H1 (cell line): ENCODE measurements at regions not wholly inside any gene's neighbourhood (a gene's known extent, or its start where the extent isn't known, plus 50 kb on each side); places are given as distances from the start of the nearest gene placed in this dataset.

ENCODE experiments used
- CTCF ChIA-PET: fragments of 300-600 bp; sonication (Branson Sonifier 250); formaldehyde crosslinking; loops from one replicate; lab custom pipeline; 2021; ENCODE audit not compliant: partially characterized antibody; lab: Charles Lee
- POLR2A ChIA-PET: fragments of 300-600 bp; sonication (Branson Sonifier 250); formaldehyde crosslinking; loops from one replicate; lab custom pipeline; 2021; ENCODE audit warnings: inconsistent platforms; ENCODE audit not compliant: partially characterized antibody; lab: Charles Lee
- DNase-seq, 2 experiments: peaks; one replicate each; pipeline versions ENCODE4 v3.0.0 to v3.0.0-alpha.2; 2010 to 2022; ENCODE audit warnings: low spot score in 2 of 2, low read depth in 1 of 2, mixed read lengths in 1 of 2
- FAIRE-seq: peaks from 2 replicates; lab custom pipeline; 2011; peaks lifted over from hg19 to GRCh38; lab: Jason Lieb, UNC
- H2AFZ ChIP-seq: 2 replicates; pipeline ENCODE4 v1.8.1; 2012; ENCODE audit warnings: low read length, inconsistent platforms
- H2AK5ac ChIP-seq: 2 replicates; pipeline ENCODE4 v1.6.1; 2013; ENCODE audit warnings: low read depth, low read length
- H2BK120ac ChIP-seq: replicated peaks from 2 replicates; pipeline ENCODE3; 2013; ENCODE audit warnings: low read depth, low read length, inconsistent platforms
- H2BK12ac ChIP-seq: 2 replicates; pipeline ENCODE4 v1.6.1; 2013; ENCODE audit warnings: low read depth, low read length
- H2BK15ac ChIP-seq: 2 replicates; pipeline ENCODE4 v1.6.1; 2013; ENCODE audit warnings: low read length
- H2BK20ac ChIP-seq: 2 replicates; pipeline ENCODE4 v1.6.1; 2013; ENCODE audit warnings: low read length
- H2BK5ac ChIP-seq: 2 replicates; pipeline ENCODE4 v1.6.1; 2013; ENCODE audit warnings: low read depth, low read length
- H3K14ac ChIP-seq: 2 replicates; pipeline ENCODE4 v1.6.1; 2013; ENCODE audit warnings: inconsistent platforms; ENCODE audit not compliant: insufficient read length
- H3K18ac ChIP-seq: 2 replicates; pipeline ENCODE4 v1.6.1; 2013; ENCODE audit warnings: low read length; ENCODE audit errors: extremely low read depth
- H3K23ac ChIP-seq: 2 replicates; pipeline ENCODE4 v1.6.1; 2013; ENCODE audit warnings: inconsistent platforms; ENCODE audit not compliant: insufficient read length
- H3K23me2 ChIP-seq: 2 replicates; pipeline ENCODE4 v1.6.1; 2013; ENCODE audit warnings: low read depth, low read length
- H3K27ac ChIP-seq: 2 replicates; pipeline ENCODE4 v1.6.1; 2011; ENCODE audit warnings: low read depth, low read length, inconsistent platforms
- H3K27me3 ChIP-seq, 4 experiments: replicated peaks in 1 of 4; 1 replicate in 1 of 4; 2 replicates in 3 of 4; pipeline versions ENCODE4 v1.6.1 to v1.8.1; 2011 to 2013; ENCODE audit warnings: low read length in 3 of 4, mild to moderate bottlenecking in 3 of 4, inconsistent platforms in 2 of 4, mixed read lengths in 2 of 4, moderate library complexity in 1 of 4; ENCODE audit not compliant: control insufficient read depth in 3 of 4, insufficient read depth in 3 of 4; ENCODE audit errors: extremely low read depth in 1 of 4
- H3K36me3 ChIP-seq, 4 experiments: 2 replicates each; pipeline versions ENCODE4 v1.6.1 to v1.8.1; 2011 to 2013; ENCODE audit warnings: mild to moderate bottlenecking in 4 of 4, low read length in 3 of 4, moderate library complexity in 2 of 4, control low read depth in 1 of 4, inconsistent platforms in 1 of 4; ENCODE audit not compliant: insufficient read depth in 4 of 4, control insufficient read depth in 2 of 4
- H3K4ac ChIP-seq: replicated peaks from 2 replicates; pipeline ENCODE3; 2013; ENCODE audit warnings: low read length, low read depth, mixed read lengths, inconsistent platforms; ENCODE audit not compliant: insufficient read length
- H3K4me1 ChIP-seq, 4 experiments: replicated peaks in 1 of 4; 1 replicate in 1 of 4; 2 replicates in 3 of 4; pipeline versions ENCODE4 v1.6.1 to v1.8.1; 2011 to 2013; ENCODE audit warnings: low read length in 3 of 4, inconsistent platforms in 2 of 4, mixed read lengths in 1 of 4; ENCODE audit not compliant: insufficient read depth in 4 of 4, control insufficient read depth in 3 of 4
- H3K4me2 ChIP-seq, 2 experiments: 2 replicates each; pipeline versions ENCODE4 v1.6.1 to v1.8.1; 2011 to 2013; ENCODE audit warnings: low read depth in 2 of 2, low read length in 2 of 2, control low read depth in 1 of 2, inconsistent platforms in 1 of 2, mild to moderate bottlenecking in 1 of 2; ENCODE audit not compliant: insufficient read depth in 1 of 2
- H3K4me3 ChIP-seq, 4 experiments: fragments of 200-600, 300-600 bp in 1 of 4; sonication (generic), shearing (Covaris generic), sonication (Bioruptor Twin) in 1 of 4; 2 replicates each; pipeline versions ENCODE4 v1.5.1 to v1.8.1; 2011 to 2016; ENCODE audit warnings: low read length in 4 of 4, low read depth in 3 of 4, control low read depth in 2 of 4, inconsistent platforms in 2 of 4, mild to moderate bottlenecking in 2 of 4, mixed read lengths in 1 of 4, moderate library complexity in 1 of 4; ENCODE audit not compliant: insufficient read depth in 2 of 4; ENCODE audit errors: extremely low read depth in 1 of 4
- H3K56ac ChIP-seq: replicated peaks from 2 replicates; pipeline ENCODE3; 2013; ENCODE audit warnings: low read depth, mild to moderate bottlenecking, mixed read lengths, low read length, inconsistent platforms; ENCODE audit not compliant: insufficient read length
- H3K79me1 ChIP-seq: 2 replicates; pipeline ENCODE4 v1.6.1; 2013; ENCODE audit warnings: low read depth, low read length, control low read depth
- H3K79me2 ChIP-seq, 2 experiments: 2 replicates each; pipeline versions ENCODE4 v1.6.1 to v1.8.1; 2012 to 2013; ENCODE audit warnings: low read length in 2 of 2, mild to moderate bottlenecking in 2 of 2, inconsistent platforms in 1 of 2; ENCODE audit not compliant: insufficient read depth in 2 of 2, control insufficient read depth in 1 of 2
- H3K9ac ChIP-seq, 4 experiments: replicated peaks in 1 of 4; 1 replicate in 1 of 4; 2 replicates in 3 of 4; pipeline versions ENCODE4 v1.6.1 to v1.8.1; 2011 to 2013; ENCODE audit warnings: low read depth in 3 of 4, low read length in 3 of 4, control low read depth in 2 of 4, mild to moderate bottlenecking in 2 of 4, moderate library complexity in 2 of 4, inconsistent platforms in 1 of 4; ENCODE audit errors: extremely low read depth in 1 of 4
- H3K9me3 ChIP-seq, 2 experiments: 2 replicates each; pipeline versions ENCODE4 v1.6.1 to v1.8.1; 2012 to 2013; ENCODE audit warnings: mild to moderate bottlenecking in 2 of 2, moderate library complexity in 2 of 2, control low read depth in 1 of 2, inconsistent platforms in 1 of 2, low read depth in 1 of 2, low read length in 1 of 2, mixed read lengths in 1 of 2; ENCODE audit not compliant: insufficient read depth in 2 of 2
- H4K20me1 ChIP-seq, 2 experiments: replicated peaks in 1 of 2; 2 replicates each; pipeline versions ENCODE3 to v1.8.1; 2011 to 2013; ENCODE audit warnings: inconsistent platforms in 2 of 2, low read length in 2 of 2, mild to moderate bottlenecking in 1 of 2; ENCODE audit not compliant: insufficient read depth in 2 of 2, control insufficient read depth in 1 of 2
- H4K5ac ChIP-seq: 2 replicates; pipeline ENCODE4 v1.6.1; 2013; ENCODE audit warnings: low read length, low read depth, mixed read lengths, inconsistent platforms; ENCODE audit not compliant: insufficient read length
- H4K8ac ChIP-seq: 2 replicates; pipeline ENCODE4 v1.8.0; 2013; ENCODE audit warnings: mild to moderate bottlenecking, moderate library complexity, low read length, inconsistent platforms; ENCODE audit not compliant: insufficient read depth; ENCODE audit errors: extremely low read depth
- H4K91ac ChIP-seq: replicated peaks from 2 replicates; pipeline ENCODE3; 2013; ENCODE audit warnings: low read length, mixed read lengths, inconsistent platforms; ENCODE audit not compliant: insufficient read length
- ASH2L ChIP-seq: fragments of 200-600, 300-600 bp; sonication (generic); IDR thresholded peaks from one replicate; pipeline ENCODE4 v1.7.1; 2017; ENCODE audit warnings: low read length
- CBX5 ChIP-seq: fragments of 300-800, 300-1000 bp; sonication (generic); IDR thresholded peaks from 2 replicates; pipeline ENCODE4 v1.7.1; 2016; ENCODE audit warnings: antibody characterized with exemption, low read length, low read depth
- CBX8 ChIP-seq: fragments of 300-800, 300-1000 bp; sonication (generic); IDR thresholded peaks from 2 replicates; pipeline ENCODE4 v1.7.1; 2016; ENCODE audit warnings: low read depth, low read length, borderline replicate concordance
- CHD2 ChIP-seq: IDR thresholded peaks from 2 replicates; pipeline ENCODE4 v1.6.1; 2012; ENCODE audit warnings: low read length, improper control_type of control experiment
- GABPA ChIP-seq: IDR thresholded peaks from 2 replicates; pipeline ENCODE4 v1.6.1; 2011; ENCODE audit warnings: mild to moderate bottlenecking, low read length, moderate library complexity, borderline replicate concordance; ENCODE audit not compliant: insufficient read depth
- HDAC2 ChIP-seq, 2 experiments: fragments of 300-600 bp in 1 of 2; sonication (generic) in 1 of 2; IDR thresholded peaks; 2 replicates each; pipeline ENCODE4 v1.6.1; 2011 to 2012; ENCODE audit warnings: low read depth in 2 of 2, low read length in 2 of 2, mild to moderate bottlenecking in 2 of 2, moderate library complexity in 2 of 2, borderline replicate concordance in 1 of 2, inconsistent platforms in 1 of 2
- JUN ChIP-seq: IDR thresholded peaks from 2 replicates; pipeline ENCODE4 v1.6.1; 2011; ENCODE audit warnings: low read depth, mild to moderate bottlenecking, improper control_type of control experiment, low read length
- KDM5A ChIP-seq: fragments of 200-600 bp; IDR thresholded peaks from 2 replicates; pipeline ENCODE4 v1.7.1; 2012; ENCODE audit warnings: mild to moderate bottlenecking, low read length, inconsistent platforms, mixed read lengths
- PHF8 ChIP-seq: fragments of 200-600 bp; sonication (generic); conservative IDR thresholded peaks from 2 replicates; pipeline ENCODE4 v1.7.1; 2012; ENCODE audit warnings: low read depth, mild to moderate bottlenecking, inconsistent platforms, low read length, moderate library complexity
- POLR2A ChIP-seq, 2 experiments: IDR thresholded peaks; 1 replicate in 1 of 2; 2 replicates in 1 of 2; pipeline ENCODE4 v1.6.1; 2011; ENCODE audit warnings: low read depth in 2 of 2, low read length in 2 of 2, mild to moderate bottlenecking in 2 of 2; ENCODE audit errors: control extremely low read depth in 1 of 2
- POLR2AphosphoS5 ChIP-seq: IDR thresholded peaks from 2 replicates; pipeline ENCODE4 v1.6.1; 2011; ENCODE audit warnings: low read depth, low read length
- SAP30 ChIP-seq: fragments of 300-600 bp; sonication (generic); IDR thresholded peaks from 2 replicates; pipeline ENCODE4 v1.7.1; 2012; ENCODE audit warnings: low read length, moderate library complexity, mild to moderate bottlenecking, inconsistent platforms; ENCODE audit not compliant: insufficient read depth, insufficient replicate concordance
- TEAD4 ChIP-seq: IDR thresholded peaks from 2 replicates; pipeline ENCODE4 v1.6.1; 2012; ENCODE audit warnings: low read depth, low read length, inconsistent platforms, mixed read lengths

GRCh38 chr3:147672035-147672434, 262.9 kb downstream of the ZIC1 start:
- no peak overlapping the region for H2BK15ac ChIP-seq
- H2BK20ac ChIP-seq: no peak overlapping the region
- no peaks in the 10 kb centered on the region for H3K79me1 ChIP-seq
- no peaks in the 10 kb centered on the region for H3K9me3 ChIP-seq
- no peak for FAIRE-seq
- CTCF ChIA-PET: interaction anchor here (0.6 to 1.0 kb wide), 2 partner anchors 18 to 290 kb away, joined by 3 read pairs; no protein-coding TSS in a partner anchor
- no peak overlapping the region for H3K18ac ChIP-seq
- H3K79me2 ChIP-seq: no peaks in the 10 kb centered on the region
- H2BK120ac ChIP-seq: no peak overlapping the region
- no peak overlapping the region for H2BK12ac ChIP-seq
- H3K27ac ChIP-seq: no peak overlapping the region
- no peaks in the 10 kb centered on the region for H4K20me1 ChIP-seq
- DNase-seq: no peak
- no peak overlapping the region for H3K56ac ChIP-seq
- no peak overlapping the region for H3K4me2 ChIP-seq
- no peak overlapping the region for H4K8ac ChIP-seq
- no peaks in the 10 kb centered on the region; the same call in 1 of the 2 replicates for H3K23me2 ChIP-seq
- POLR2A ChIA-PET: no interaction called here
- no peak overlapping the region for H4K5ac ChIP-seq
- H3K36me3 ChIP-seq: no peaks in the 10 kb centered on the region
- H3K9ac ChIP-seq: no peak overlapping the region
- no peak overlapping the region for H3K23ac ChIP-seq
- no peak overlapping the region for H4K91ac ChIP-seq
- H3K27me3 ChIP-seq: no peaks in the 10 kb centered on the region
- H2AFZ ChIP-seq: no peak overlapping the region
- TF ChIP-seq POLR2AphosphoS5 (no peak), SAP30 (no peak), CBX5 (no peak), CBX8 (no peak), CHD2 (no peak), HDAC2 (IDR thresholded peaks at IDR 0.05; ENCODE audit: borderline replicate concordance in 1 of 2, low read depth in 2 of 2, low read length in 2 of 2) (no peak), PHF8 (no peak), POLR2A (IDR thresholded peaks at IDR 0.05; ENCODE audit: control extremely low read depth in 1 of 2, low read depth in 2 of 2, low read length in 2 of 2) (no peak), KDM5A (no peak), JUN (no peak), ASH2L (no peak), TEAD4 (no peak), GABPA (no peak)
- no peak overlapping the region for H3K4ac ChIP-seq
- H2AK5ac ChIP-seq: no peak overlapping the region
- H3K4me1 ChIP-seq: no peaks in the 10 kb centered on the region
- no peak overlapping the region for H2BK5ac ChIP-seq
- H3K4me3 ChIP-seq: no peak overlapping the region
- no peak overlapping the region for H3K14ac ChIP-seq
